Sigmoid colon (tissue), 6 donors: ENCODE measurements at regions not wholly inside any gene's neighbourhood (a gene's known extent, or its start where the extent isn't known, plus 50 kb on each side); places are given as distances from the start of the nearest gene placed in this dataset.

ENCODE experiments used
- DNase-seq: peaks from one replicate; pipeline ENCODE4 v3.0.0-alpha.2; 2019
- H3K27ac ChIP-seq, 4 donors: fragments of 200-600 bp; sonication (generic); one replicate each; pipeline ENCODE4 v1.5.1; 2016 to 2019; ENCODE audit warnings: mild to moderate bottlenecking in 1 of 4
- H3K27me3 ChIP-seq, 3 donors: fragments of 200-600 bp; sonication (generic); one replicate each; pipeline ENCODE4 v1.5.1; 2019; ENCODE audit warnings: mild to moderate bottlenecking in 1 of 3
- H3K36me3 ChIP-seq, 4 donors: fragments of 200-600 bp; sonication (generic); one replicate each; pipeline ENCODE4 v1.5.1; 2016 to 2019
- H3K4me1 ChIP-seq, 4 donors: fragments of 200-600 bp; sonication (generic); one replicate each; pipeline ENCODE4 v1.5.1; 2017 to 2019
- H3K4me3 ChIP-seq, 4 donors: fragments of 200-600 bp; sonication (generic); one replicate each; pipeline ENCODE4 v1.5.1; 2017 to 2019; ENCODE audit warnings: mild to moderate bottlenecking in 2 of 4, moderate library complexity in 1 of 4
- H3K9me3 ChIP-seq, 4 donors: fragments of 200-600 bp in 3 of 4; sonication (generic) in 3 of 4; one replicate each; pipeline versions ENCODE4 v1.5.1 to v1.6.1; 2013 to 2019
- EP300 ChIP-seq, 4 donors: sonication (generic); formaldehyde crosslinking; IDR thresholded peaks; one replicate each; pipeline ENCODE4 v1.6.1; 2017; ENCODE audit warnings: antibody characterized with exemption in 4 of 4
- POLR2A ChIP-seq, 2 donors: fragments of 450-650 bp; IDR thresholded peaks; one replicate each; pipeline ENCODE4 v1.6.1; 2016; ENCODE audit warnings: antibody characterized with exemption in 2 of 2, mild to moderate bottlenecking in 2 of 2, moderate library complexity in 2 of 2
- POLR2AphosphoS5 ChIP-seq, 4 donors: sonication (generic); formaldehyde crosslinking; IDR thresholded peaks; one replicate each; pipeline ENCODE4 v1.6.1; 2017; ENCODE audit warnings: antibody characterized with exemption in 4 of 4
- WGBS, 2 donors: extraction: QIAGEN DNeasy Blood & Tissue Kit; methylation state at CpG; one replicate each; pipeline ENCODE4 v1.1.7; 2013; 5-methylcytosine and 5-hydroxymethylcytosine counted together
- intact Hi-C: fragments of 100-400 bp; cut with DNase I; formaldehyde crosslinking; loops from one replicate; pipeline ENCODE4 v1.15.1; 2023
- TF ChIP-seq, protein P1 (sequence below), 4 experiments: fragments of 450-650 bp in 3 of 4; fragments of 200-600 bp in 1 of 4; IDR thresholded peaks; one replicate each; pipeline ENCODE4 v1.5.1; 2016 to 2019; ENCODE audit warnings: antibody characterized with exemption in 4 of 4, mild to moderate bottlenecking in 3 of 4, moderate library complexity in 2 of 4
- donor health status: healthy with polysubstance abuse.
- donor health status: healthy.

DNA sequence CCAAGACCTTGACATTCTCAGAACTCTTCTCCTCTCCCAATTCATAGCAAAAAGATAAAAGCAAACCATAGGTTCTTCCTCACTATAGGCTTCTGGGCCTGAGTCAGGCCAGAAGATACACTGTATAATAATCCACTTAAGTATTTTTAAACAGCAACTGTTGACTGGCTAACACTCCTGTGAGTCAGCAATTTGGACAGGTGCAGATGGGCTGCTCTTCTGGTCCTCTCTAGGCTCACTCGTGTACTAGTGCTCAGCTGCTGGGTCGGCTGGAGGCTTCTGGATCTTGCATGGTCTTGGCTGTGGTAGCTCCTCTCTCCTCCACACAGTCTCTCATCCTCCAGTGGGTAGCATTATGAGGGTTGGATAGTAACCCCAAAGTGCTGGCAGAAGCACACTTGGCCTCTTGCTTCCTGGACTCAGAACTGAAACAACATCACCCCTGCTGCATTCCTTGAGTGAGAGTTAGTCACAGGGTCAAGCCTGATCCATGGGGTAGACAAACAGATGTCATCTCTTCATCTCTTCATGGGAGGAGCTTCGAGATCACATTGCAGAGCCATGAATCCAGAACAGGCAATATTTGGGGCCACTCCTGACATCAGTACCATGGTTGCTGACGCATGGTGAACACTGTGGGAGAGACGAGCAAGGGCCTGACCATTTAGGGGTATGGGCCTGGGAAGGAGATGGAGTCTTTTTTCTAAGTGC lies 86.9 kb downstream of the C6orf118 start:
- intact Hi-C loops, result no loop called here
- Histone ChIP-seq H3K4me1 (no peaks in the 10 kb centered on the region), H3K4me3 (no peak overlapping the region), H3K9me3 (no peaks in the 10 kb centered on the region), H3K36me3 (no peaks in the 10 kb centered on the region), H3K27me3 (no peaks in the 10 kb centered on the region), H3K27ac (no peak overlapping the region)
- no peak for DNase-seq
- WGBS, 2 donors, result 74 to 84% methylated on average over 5 of the region's 5 CpGs
- TF ChIP-seq POLR2A (IDR thresholded peaks at IDR 0.05) (no peak), EP300 (IDR thresholded peaks at IDR 0.05) (no peak), POLR2AphosphoS5 (IDR thresholded peaks at IDR 0.05) (no peak)
- TF ChIP-seq, protein P1, sequence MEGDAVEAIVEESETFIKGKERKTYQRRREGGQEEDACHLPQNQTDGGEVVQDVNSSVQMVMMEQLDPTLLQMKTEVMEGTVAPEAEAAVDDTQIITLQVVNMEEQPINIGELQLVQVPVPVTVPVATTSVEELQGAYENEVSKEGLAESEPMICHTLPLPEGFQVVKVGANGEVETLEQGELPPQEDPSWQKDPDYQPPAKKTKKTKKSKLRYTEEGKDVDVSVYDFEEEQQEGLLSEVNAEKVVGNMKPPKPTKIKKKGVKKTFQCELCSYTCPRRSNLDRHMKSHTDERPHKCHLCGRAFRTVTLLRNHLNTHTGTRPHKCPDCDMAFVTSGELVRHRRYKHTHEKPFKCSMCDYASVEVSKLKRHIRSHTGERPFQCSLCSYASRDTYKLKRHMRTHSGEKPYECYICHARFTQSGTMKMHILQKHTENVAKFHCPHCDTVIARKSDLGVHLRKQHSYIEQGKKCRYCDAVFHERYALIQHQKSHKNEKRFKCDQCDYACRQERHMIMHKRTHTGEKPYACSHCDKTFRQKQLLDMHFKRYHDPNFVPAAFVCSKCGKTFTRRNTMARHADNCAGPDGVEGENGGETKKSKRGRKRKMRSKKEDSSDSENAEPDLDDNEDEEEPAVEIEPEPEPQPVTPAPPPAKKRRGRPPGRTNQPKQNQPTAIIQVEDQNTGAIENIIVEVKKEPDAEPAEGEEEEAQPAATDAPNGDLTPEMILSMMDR (IDR thresholded peaks at IDR 0.05), result no peak

DNA sequence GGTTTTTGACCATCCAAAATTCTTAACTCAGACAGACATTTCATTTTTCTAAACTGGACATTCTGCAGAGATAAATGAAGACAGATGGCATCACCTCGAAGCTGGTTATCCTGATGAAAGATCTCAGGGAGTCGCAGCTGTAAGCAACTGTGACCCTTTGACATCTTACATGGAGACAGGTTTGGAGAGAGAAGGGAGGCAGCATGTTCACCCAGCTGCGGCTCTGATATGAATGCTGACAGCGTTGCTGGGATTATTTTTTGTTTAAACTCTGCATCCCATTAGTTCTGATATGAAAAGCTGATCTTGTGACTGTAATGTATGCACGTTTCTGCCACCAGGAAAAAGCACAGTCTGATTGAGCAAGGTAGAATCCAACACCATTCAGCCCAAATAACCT lies 89.4 kb downstream of the C6orf118 start:
- no peak overlapping the region for H3K4me3 ChIP-seq
- intact Hi-C loops, result no loop called here
- WGBS, 2 donors, result 49 to 59% methylated on average over 5 of the region's 5 CpGs
- no peaks in the 10 kb centered on the region for H3K27me3 ChIP-seq
- no peaks in the 10 kb centered on the region for H3K36me3 ChIP-seq
- H3K27ac ChIP-seq, result no peak overlapping the region
- no peak for DNase-seq
- TF ChIP-seq EP300 (IDR thresholded peaks at IDR 0.05) (no peak), POLR2AphosphoS5 (IDR thresholded peaks at IDR 0.05) (no peak), POLR2A (IDR thresholded peaks at IDR 0.05) (no peak)
- TF ChIP-seq, protein P1 (IDR thresholded peaks at IDR 0.05), result no peak
- H3K4me1 ChIP-seq, result no peaks in the 10 kb centered on the region
- peaks cover 0 to 2% (median 0%) of the 10 kb centered on the region in 4 donors for H3K9me3 ChIP-seq

- H3K36me3 ChIP-seq, result no peaks in the 10 kb centered on the region
- intact Hi-C loops, result no loop called here
- DNase-seq, result no peak
- H3K27me3 ChIP-seq, result no peaks in the 10 kb centered on the region
- TF ChIP-seq EP300 (IDR thresholded peaks at IDR 0.05) (no peak), POLR2AphosphoS5 (IDR thresholded peaks at IDR 0.05) (no peak)
- no peak overlapping the region for H3K4me3 ChIP-seq
- H3K27ac ChIP-seq, result no peak overlapping the region
- H3K4me1 ChIP-seq, result no peaks in the 10 kb centered on the region
- H3K9me3 ChIP-seq, result peaks cover 0 to 2% (median 0%) of the 10 kb centered on the region in 4 donors
- WGBS, 2 donors, result 65 to 71% methylated on average over 4 of the region's 4 CpGs
These were observed 89.8 kb downstream of the C6orf118 start for GRCh38 chr6:165219629-165220028.

DNA sequence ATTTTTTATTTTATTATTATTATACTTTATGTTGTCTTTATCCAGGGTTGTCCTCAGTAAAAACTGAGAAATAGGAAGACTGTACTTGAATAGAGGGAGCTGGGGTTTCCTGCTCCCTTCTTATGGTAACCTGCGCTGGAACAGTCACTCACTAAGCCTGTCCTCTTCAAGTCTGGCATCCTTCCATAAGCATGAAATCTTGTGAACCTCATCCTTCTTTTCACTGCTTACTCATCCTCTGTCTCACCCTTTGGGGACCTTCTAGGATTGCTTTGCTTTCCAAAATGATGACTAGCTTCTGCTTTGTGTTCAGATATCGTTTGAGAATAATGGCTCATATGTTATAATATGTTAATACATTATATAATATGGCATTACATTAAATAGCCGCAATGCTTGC lies 90.6 kb downstream of the C6orf118 start:
- Histone ChIP-seq H3K36me3 (no peaks in the 10 kb centered on the region), H3K27ac (no peak overlapping the region), H3K27me3 (no peaks in the 10 kb centered on the region), H3K4me3 (no peak overlapping the region), H3K4me1 (no peaks in the 10 kb centered on the region), H3K9me3 (peaks cover 0 to 2% (median 0%) of the 10 kb centered on the region in 4 donors)
- 62% methylated on average over 3 of the region's 3 CpGs for WGBS, 2 donors
- TF ChIP-seq, protein P1 (IDR thresholded peaks at IDR 0.05), result no peak
- TF ChIP-seq POLR2A (IDR thresholded peaks at IDR 0.05) (no peak), POLR2AphosphoS5 (IDR thresholded peaks at IDR 0.05) (no peak), EP300 (IDR thresholded peaks at IDR 0.05) (no peak)
- no peak for DNase-seq
- intact Hi-C loops, result no loop called here

DNA sequence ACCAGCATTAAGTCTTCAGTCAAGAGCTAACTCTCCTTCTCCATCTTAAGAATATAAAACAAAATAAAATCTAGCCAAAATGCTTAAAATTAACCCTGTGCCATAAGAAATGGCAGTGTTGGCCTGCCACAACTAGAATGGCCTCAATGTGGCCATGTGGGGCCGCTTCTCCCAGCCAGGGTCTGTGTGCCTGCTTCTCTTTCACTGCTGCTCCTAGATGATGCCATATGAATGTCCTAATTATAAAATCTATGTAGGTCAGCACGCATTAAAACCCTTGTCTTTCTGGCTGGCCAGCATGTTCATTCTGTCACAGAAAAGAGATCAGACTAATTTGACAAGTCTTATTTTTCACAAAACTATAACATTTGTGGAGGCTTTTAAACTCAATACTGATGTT lies 102.6 kb downstream of the C6orf118 start:
- no peaks in the 10 kb centered on the region for H3K27me3 ChIP-seq
- H3K9me3 ChIP-seq, result peaks cover 0 to 4% (median 0%) of the 10 kb centered on the region in 4 donors
- intact Hi-C loops, result no loop called here
- H3K4me1 ChIP-seq, result no peaks in the 10 kb centered on the region
- 81 to 84% methylated on average over 2 of the region's 2 CpGs for WGBS, 2 donors
- H3K27ac ChIP-seq, result no peak overlapping the region
- DNase-seq, result no peak
- H3K36me3 ChIP-seq, result no peaks in the 10 kb centered on the region
- TF ChIP-seq POLR2A (IDR thresholded peaks at IDR 0.05) (no peak), EP300 (IDR thresholded peaks at IDR 0.05) (no peak), POLR2AphosphoS5 (IDR thresholded peaks at IDR 0.05) (no peak)
- TF ChIP-seq, protein P1 (IDR thresholded peaks at IDR 0.05), result no peak
- H3K4me3 ChIP-seq, result no peak overlapping the region
